PC-9 (cell line): ENCODE measurements at regions not wholly inside any gene's neighbourhood (a gene's known extent, or its start where the extent isn't known, plus 50 kb on each side); places are given as distances from the start of the nearest gene placed in this dataset.

ENCODE experiments used
- EZH2 ChIP-seq: fragments of 200-600 bp; sonication (generic); IDR thresholded peaks from 2 replicates; pipeline ENCODE4 v1.8.0; 2017; ENCODE audit warnings: antibody characterized with exemption, low read depth
- TF ChIP-seq, protein P1 (sequence below): fragments of 200-600 bp; sonication (generic); conservative IDR thresholded peaks from 2 replicates; pipeline ENCODE4 v1.6.1; 2017; ENCODE audit warnings: mixed run types, antibody characterized with exemption, mild to moderate bottlenecking, moderate library complexity

DNA sequence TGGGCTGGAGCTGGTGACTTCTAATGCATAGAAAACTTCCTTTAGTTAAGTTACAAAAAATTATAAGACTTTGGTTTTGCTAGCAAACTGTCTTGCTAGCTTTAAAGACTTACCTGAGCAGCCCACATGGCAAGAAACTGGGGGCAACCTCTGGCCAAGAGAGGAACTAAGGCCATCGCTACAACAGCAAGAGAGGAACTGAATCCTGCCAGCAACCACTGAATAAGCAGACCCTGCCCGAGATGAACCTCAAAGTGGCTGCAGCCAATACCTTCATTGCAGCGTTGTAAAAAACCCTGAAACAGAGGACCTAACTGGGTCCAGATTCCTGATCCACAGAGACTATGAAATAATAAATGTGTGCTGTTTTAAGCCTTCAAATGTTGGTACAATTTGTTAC lies 54.6 kb upstream of the STARD3NL start:
- TF ChIP-seq, protein P1, sequence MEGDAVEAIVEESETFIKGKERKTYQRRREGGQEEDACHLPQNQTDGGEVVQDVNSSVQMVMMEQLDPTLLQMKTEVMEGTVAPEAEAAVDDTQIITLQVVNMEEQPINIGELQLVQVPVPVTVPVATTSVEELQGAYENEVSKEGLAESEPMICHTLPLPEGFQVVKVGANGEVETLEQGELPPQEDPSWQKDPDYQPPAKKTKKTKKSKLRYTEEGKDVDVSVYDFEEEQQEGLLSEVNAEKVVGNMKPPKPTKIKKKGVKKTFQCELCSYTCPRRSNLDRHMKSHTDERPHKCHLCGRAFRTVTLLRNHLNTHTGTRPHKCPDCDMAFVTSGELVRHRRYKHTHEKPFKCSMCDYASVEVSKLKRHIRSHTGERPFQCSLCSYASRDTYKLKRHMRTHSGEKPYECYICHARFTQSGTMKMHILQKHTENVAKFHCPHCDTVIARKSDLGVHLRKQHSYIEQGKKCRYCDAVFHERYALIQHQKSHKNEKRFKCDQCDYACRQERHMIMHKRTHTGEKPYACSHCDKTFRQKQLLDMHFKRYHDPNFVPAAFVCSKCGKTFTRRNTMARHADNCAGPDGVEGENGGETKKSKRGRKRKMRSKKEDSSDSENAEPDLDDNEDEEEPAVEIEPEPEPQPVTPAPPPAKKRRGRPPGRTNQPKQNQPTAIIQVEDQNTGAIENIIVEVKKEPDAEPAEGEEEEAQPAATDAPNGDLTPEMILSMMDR, result no peak
- no peak for TF ChIP-seq EZH2
